ENCODE measurements at regions not wholly inside any gene's neighbourhood (a gene's known extent, or its start where the extent isn't known, plus 50 kb on each side); places are given as distances from the start of the nearest gene placed in this dataset.
A peak's percentile ranks its signal among the peaks of the same experiment; 100 is the strongest.

DNA sequence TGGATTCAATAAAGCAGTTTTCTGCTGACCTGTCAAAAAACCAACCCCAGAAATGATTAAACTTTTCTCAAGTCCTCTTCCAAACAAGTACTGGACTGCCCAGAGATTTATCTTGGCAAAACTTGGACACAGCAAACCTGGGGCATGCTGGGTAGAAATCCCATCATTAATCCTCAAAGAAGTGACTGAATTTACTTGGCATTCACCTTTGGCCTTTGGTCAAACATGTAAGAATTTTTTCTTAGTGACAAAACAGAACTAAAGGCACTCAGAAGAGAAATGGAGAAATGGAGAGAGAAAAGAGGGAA is 248.6 kb upstream of the NREP start:
- H3K4me3 ChIP-seq (ENCODE audit: low read depth, low read length), result no peak overlapping the region
- H3K36me3 ChIP-seq (ENCODE audit: control insufficient read depth, insufficient read depth, low read length), result no peaks in the 10 kb centered on the region
- H3K27ac ChIP-seq, result no peak overlapping the region
- TF ChIP-seq, protein P1, sequence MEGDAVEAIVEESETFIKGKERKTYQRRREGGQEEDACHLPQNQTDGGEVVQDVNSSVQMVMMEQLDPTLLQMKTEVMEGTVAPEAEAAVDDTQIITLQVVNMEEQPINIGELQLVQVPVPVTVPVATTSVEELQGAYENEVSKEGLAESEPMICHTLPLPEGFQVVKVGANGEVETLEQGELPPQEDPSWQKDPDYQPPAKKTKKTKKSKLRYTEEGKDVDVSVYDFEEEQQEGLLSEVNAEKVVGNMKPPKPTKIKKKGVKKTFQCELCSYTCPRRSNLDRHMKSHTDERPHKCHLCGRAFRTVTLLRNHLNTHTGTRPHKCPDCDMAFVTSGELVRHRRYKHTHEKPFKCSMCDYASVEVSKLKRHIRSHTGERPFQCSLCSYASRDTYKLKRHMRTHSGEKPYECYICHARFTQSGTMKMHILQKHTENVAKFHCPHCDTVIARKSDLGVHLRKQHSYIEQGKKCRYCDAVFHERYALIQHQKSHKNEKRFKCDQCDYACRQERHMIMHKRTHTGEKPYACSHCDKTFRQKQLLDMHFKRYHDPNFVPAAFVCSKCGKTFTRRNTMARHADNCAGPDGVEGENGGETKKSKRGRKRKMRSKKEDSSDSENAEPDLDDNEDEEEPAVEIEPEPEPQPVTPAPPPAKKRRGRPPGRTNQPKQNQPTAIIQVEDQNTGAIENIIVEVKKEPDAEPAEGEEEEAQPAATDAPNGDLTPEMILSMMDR (IDR thresholded peaks at IDR 0.05), result no peak
- no peaks in the 10 kb centered on the region for H3K9me3 ChIP-seq (ENCODE audit: control insufficient read depth, low read length)
- H3K4me1 ChIP-seq, result no peaks in the 10 kb centered on the region
- H3K9ac ChIP-seq, result no peak overlapping the region
- no peak overlapping the region for H2AFZ ChIP-seq
- no peak overlapping the region for H3K4me2 ChIP-seq (ENCODE audit: low read length)
- no peaks in the 10 kb centered on the region for H3K27me3 ChIP-seq (ENCODE audit: control insufficient read depth, insufficient read depth, low read length)
- H3K79me2 ChIP-seq, result no peaks in the 10 kb centered on the region

DNA sequence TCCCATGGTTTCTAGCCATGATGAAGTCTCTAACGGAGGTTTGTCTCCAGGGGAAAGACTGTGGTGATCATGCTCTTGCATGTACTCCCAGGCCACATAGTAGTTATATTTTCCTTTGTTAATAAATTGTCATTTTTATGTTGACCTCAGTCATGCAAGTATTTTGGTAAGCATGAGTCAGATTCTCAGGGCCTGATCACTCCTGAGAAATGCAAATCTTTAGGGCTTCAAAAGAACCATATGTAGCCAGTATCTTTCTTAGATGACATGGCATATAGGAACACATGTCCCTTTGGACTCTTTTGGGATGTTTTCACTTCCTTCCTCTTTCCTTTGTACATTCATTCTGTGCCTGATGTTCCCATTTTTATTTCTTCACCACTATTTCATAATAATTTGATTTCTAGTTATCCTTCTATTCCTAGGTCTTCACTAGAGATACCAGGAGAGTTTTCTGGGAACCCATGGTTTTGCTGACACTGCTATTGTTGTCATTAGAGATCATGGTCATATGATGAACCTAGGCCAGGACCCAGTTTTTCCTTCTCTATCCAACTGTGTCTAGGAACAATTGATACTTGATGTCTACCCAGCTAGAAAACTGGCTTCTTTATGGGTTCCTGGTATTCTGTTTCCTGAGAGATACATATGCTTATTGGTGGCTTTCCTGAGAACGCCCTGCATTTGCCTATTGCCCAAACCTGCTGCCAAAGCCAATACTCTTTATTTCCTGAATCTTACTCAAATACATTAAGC is 248.1 kb upstream of the NREP start:
- Histone ChIP-seq H3K27me3 (ENCODE audit: control insufficient read depth, insufficient read depth, low read length) (no peaks in the 10 kb centered on the region), H3K4me2 (ENCODE audit: low read length) (no peak overlapping the region), H3K9ac (no peak overlapping the region), H3K27ac (no peak overlapping the region), H2AFZ (no peak overlapping the region), H3K79me2 (no peaks in the 10 kb centered on the region), H3K9me3 (ENCODE audit: control insufficient read depth, low read length) (no peaks in the 10 kb centered on the region), H3K4me1 (no peaks in the 10 kb centered on the region), H3K36me3 (ENCODE audit: control insufficient read depth, insufficient read depth, low read length) (no peaks in the 10 kb centered on the region), H3K4me3 (ENCODE audit: low read depth, low read length) (no peak overlapping the region)
- TF ChIP-seq, protein P1 (IDR thresholded peaks at IDR 0.05), result no peak

DNA sequence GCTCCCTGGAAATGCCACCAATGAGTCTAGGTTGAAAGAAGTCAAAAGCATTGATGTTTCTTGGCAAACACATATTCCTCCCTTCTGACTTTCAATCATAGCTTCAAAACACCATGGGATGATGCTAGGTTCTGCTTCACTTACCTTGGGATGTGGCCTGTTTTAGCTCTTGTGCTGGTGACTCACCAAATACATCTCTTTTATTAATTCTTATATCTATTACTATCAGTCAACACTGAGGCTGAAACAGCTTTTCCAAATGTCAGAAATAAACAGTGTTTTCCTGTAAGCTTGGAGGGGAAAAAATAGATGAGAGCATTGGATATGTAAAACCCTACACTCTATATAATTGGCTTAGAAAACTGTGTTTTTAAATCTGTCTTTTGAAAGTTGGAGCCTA is 245.4 kb upstream of the NREP start:
- Histone ChIP-seq H3K79me2 (no peaks in the 10 kb centered on the region), H3K9ac (no peak overlapping the region), H3K36me3 (ENCODE audit: control insufficient read depth, insufficient read depth, low read length) (no peaks in the 10 kb centered on the region), H3K27ac (no peak overlapping the region), H3K4me1 (no peaks in the 10 kb centered on the region), H3K4me2 (ENCODE audit: low read length) (no peak overlapping the region), H3K27me3 (ENCODE audit: control insufficient read depth, insufficient read depth, low read length) (no peaks in the 10 kb centered on the region), H3K9me3 (ENCODE audit: control insufficient read depth, low read length) (no peaks in the 10 kb centered on the region), H2AFZ (no peak overlapping the region), H3K4me3 (ENCODE audit: low read depth, low read length) (no peak overlapping the region)
- TF ChIP-seq, protein P1 (IDR thresholded peaks at IDR 0.05), result no peak

DNA sequence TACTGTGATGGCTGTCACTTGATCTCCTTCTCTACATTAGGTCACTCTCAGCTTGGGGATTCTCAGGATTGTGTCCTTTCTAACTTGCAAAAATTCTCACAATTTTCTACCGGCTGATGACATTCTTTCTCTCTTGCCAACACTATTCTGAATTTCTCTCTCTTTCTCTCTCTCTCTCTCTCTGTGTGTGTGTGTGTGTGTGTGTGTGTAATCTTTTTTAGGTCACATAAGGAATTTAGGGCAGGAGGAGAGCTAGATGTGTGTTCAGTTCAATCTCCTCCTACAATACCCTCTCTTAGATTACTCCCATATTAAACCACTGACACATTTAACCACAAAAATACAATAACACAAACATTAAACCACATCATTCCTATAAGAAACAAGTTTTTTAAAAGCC is 242.3 kb upstream of the NREP start:
- Histone ChIP-seq H3K9ac (no peak overlapping the region), H3K4me3 (ENCODE audit: low read depth, low read length) (no peak overlapping the region), H3K27ac (no peak overlapping the region), H3K36me3 (ENCODE audit: control insufficient read depth, insufficient read depth, low read length) (no peaks in the 10 kb centered on the region), H3K4me1 (no peaks in the 10 kb centered on the region), H3K27me3 (ENCODE audit: control insufficient read depth, insufficient read depth, low read length) (no peaks in the 10 kb centered on the region), H3K4me2 (ENCODE audit: low read length) (no peak overlapping the region), H3K9me3 (ENCODE audit: control insufficient read depth, low read length) (no peaks in the 10 kb centered on the region), H2AFZ (no peak overlapping the region), H3K79me2 (no peaks in the 10 kb centered on the region)
- TF ChIP-seq, protein P1 (IDR thresholded peaks at IDR 0.05), result no peak

DNA sequence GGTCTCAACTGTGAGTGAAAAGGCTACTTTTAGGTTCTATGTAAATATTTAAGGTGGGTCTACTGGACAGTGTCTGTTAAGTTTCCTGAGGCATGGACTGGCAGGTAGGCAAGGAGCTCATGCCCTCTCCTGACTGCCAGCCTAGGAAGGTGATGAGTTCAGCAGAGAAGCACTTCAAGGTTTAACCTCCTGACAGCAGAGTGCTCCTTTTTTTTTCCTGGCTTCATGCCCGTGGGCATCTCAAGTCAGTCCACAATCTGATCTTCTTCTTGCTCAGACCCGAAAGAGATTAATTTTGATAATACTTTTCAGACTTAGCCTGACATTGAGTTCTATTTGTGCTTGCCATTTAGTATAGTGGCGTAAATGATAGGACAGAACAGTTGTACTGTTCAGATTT is 241.9 kb upstream of the NREP start:
- no peak overlapping the region for H3K27ac ChIP-seq
- TF ChIP-seq, protein P1 (IDR thresholded peaks at IDR 0.05), result no peak

More for the DNA sequence above, 241.9 kb upstream of the NREP start:
- Histone ChIP-seq H3K36me3 (ENCODE audit: control insufficient read depth, insufficient read depth, low read length) (no peaks in the 10 kb centered on the region), H2AFZ (peak overlapping the region; percentile 10), H3K27me3 (ENCODE audit: control insufficient read depth, insufficient read depth, low read length) (no peaks in the 10 kb centered on the region), H3K9ac (no peak overlapping the region), H3K4me3 (ENCODE audit: low read depth, low read length) (no peak overlapping the region), H3K9me3 (ENCODE audit: control insufficient read depth, low read length) (no peaks in the 10 kb centered on the region), H3K4me1 (no peaks in the 10 kb centered on the region), H3K4me2 (ENCODE audit: low read length) (no peak overlapping the region), H3K79me2 (no peaks in the 10 kb centered on the region)

Measured in parathyroid adenoma (tissue), 2 donors.